Heart right ventricle (tissue), 16 donors: ENCODE measurements at regions not wholly inside any gene's neighbourhood (a gene's known extent, or its start where the extent isn't known, plus 50 kb on each side); places are given as distances from the start of the nearest gene placed in this dataset.

Source experiments
- ATAC-seq, 8 donors: fragments of 200-7000 bp; cut with Tn5 transposase; one replicate each; pipeline ENCODE4 v1.9.1; 2020; ENCODE audit warnings: mild to moderate bottlenecking in 8 of 8, moderate library complexity in 8 of 8, moderate number of reproducible peaks in 1 of 8
- DNase-seq, 2 donors: peaks; one replicate each; pipeline ENCODE4 v3.0.0-alpha.2; 2020
- H3K27ac ChIP-seq, 10 donors: fragments of 200-600 bp; sonication (generic) in 2 of 10; one replicate each; pipeline versions ENCODE4 v1.5.0 to v1.8.0; 2020 to 2022; ENCODE audit warnings: mild to moderate bottlenecking in 3 of 10
- H3K27me3 ChIP-seq, 7 donors: fragments of 200-600 bp; one replicate each; pipeline ENCODE4 v1.8.0; 2021 to 2022; ENCODE audit warnings: mild to moderate bottlenecking in 2 of 7
- H3K36me3 ChIP-seq, 9 donors: fragments of 200-600 bp; sonication (generic) in 1 of 9; one replicate each; pipeline versions ENCODE4 v1.5.0 to v1.8.0; 2020 to 2022; ENCODE audit warnings: mild to moderate bottlenecking in 2 of 9
- H3K4me1 ChIP-seq, 9 donors: fragments of 200-600 bp; sonication (generic) in 1 of 9; one replicate each; pipeline versions ENCODE4 v1.5.0 to v1.8.0; 2020 to 2022; ENCODE audit warnings: mild to moderate bottlenecking in 4 of 9
- H3K4me3 ChIP-seq, 10 donors: fragments of 200-600 bp; sonication (generic) in 2 of 10; one replicate each; pipeline versions ENCODE4 v1.5.0 to v1.8.0; 2020 to 2022; ENCODE audit warnings: mild to moderate bottlenecking in 7 of 10, moderate library complexity in 2 of 10
- H3K9me3 ChIP-seq, 11 donors: fragments of 200-600 bp in 10 of 11; sonication (generic) in 2 of 11; one replicate each; pipeline versions ENCODE4 v1.5.0 to v1.8.0; 2013 to 2022; ENCODE audit warnings: mild to moderate bottlenecking in 2 of 11, control low read depth in 1 of 11, moderate library complexity in 1 of 11
- WGBS, 2 donors: extraction: QIAGEN DNeasy Blood & Tissue Kit; methylation state at CpG; one replicate each; pipeline ENCODE4 v1.1.7; 2013; ENCODE audit warnings: inconsistent platforms in 1 of 2; 5-methylcytosine and 5-hydroxymethylcytosine counted together
- intact Hi-C, 10 donors: fragments of 100-400 bp; cut with DNase I; formaldehyde crosslinking; loops; one replicate each; pipeline versions ENCODE4 v1.11.1 to v1.14.2; 2022
- TF ChIP-seq, protein P1 (sequence below), 9 donors: fragments of 200-600 bp; sonication (generic) in 2 of 9; IDR thresholded peaks; one replicate each; pipeline versions ENCODE4 v1.5.0 to v1.8.0; 2021 to 2022; ENCODE audit warnings: antibody characterized with exemption in 9 of 9, mild to moderate bottlenecking in 5 of 9, moderate library complexity in 1 of 9
- donor health status: Arrhythmogenic right ventricular cardiomyopathy.
- donor health status: ischemic (EF 13 %, LVEDD 7.1; RV severe dilation, severe dysfunction).
- donor health status: healthy with polysubstance abuse.
- donor health status: DM: no; HTN: yes; CAD: no.
- donor health status: DM: no; HTN: no; CAD: no.
- donor health status: ischemic (EF 25% LVEDD 6.9; RV normal size, moderate dysfunction).
- donor health status: ischemic (EF 25% LVEDD 5.7; RV mildly dilated, moderate dysfunction).
- donor health status: healthy.
- donor health status: DM: yes; HTN: yes; CAD: no.
- donor health status: Ischemic cardiomyopathy.
- donor health status: ischemic (EF 35%, LVEDD 5.7; RV mildly dilated, moderate dysfunction).
- donor health status: nonischemic (EF 11% LVEDD 7.7; RV severe dilation, severe dysfunction).
- donor health status: DM: yes; HTN: yes; CAD: no.
- donor health status: PGD.
- donor health status: ischemic (EF 29% LVEDD 5.4; RV normal size, mild dysfunction).
- donor health status: nonischemic (EF 23%, LVEDD 6.1; RV moderate dilation, normal function).

DNA sequence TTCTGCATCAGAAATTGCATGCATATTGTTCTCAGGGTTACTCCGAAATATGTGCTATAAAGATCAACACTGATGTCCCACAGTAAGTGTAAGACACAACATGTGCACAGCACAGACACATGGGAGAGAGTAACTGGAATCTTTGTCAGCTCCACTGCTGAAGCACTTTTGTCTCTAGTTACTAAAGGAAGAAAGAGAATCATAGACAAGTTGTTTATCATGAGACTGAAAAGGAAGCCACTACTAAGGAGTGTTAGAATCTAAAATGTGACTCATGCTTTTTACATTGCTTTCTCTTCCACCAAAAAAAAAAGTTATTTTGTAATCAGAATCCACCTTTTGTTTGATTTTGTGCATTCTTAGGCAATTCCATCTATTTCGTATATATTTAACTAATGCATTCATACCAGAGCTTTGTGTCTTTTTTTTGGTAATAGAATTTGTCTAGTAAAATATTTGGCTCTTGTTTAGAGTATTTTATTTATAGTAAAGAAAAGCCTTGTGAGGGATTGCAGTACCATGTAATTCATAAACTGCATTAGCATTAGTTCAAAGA, 502.4 kb downstream of the FBXO15 start:
- no peaks in the 10 kb centered on the region for H3K27me3 ChIP-seq
- TF ChIP-seq, protein P1, sequence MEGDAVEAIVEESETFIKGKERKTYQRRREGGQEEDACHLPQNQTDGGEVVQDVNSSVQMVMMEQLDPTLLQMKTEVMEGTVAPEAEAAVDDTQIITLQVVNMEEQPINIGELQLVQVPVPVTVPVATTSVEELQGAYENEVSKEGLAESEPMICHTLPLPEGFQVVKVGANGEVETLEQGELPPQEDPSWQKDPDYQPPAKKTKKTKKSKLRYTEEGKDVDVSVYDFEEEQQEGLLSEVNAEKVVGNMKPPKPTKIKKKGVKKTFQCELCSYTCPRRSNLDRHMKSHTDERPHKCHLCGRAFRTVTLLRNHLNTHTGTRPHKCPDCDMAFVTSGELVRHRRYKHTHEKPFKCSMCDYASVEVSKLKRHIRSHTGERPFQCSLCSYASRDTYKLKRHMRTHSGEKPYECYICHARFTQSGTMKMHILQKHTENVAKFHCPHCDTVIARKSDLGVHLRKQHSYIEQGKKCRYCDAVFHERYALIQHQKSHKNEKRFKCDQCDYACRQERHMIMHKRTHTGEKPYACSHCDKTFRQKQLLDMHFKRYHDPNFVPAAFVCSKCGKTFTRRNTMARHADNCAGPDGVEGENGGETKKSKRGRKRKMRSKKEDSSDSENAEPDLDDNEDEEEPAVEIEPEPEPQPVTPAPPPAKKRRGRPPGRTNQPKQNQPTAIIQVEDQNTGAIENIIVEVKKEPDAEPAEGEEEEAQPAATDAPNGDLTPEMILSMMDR (IDR thresholded peaks at IDR 0.05), result no peak
- DNase-seq (no peak), ATAC-seq (no peak)
- intact Hi-C loops, result no loop called here
- H3K9me3 ChIP-seq, result no peaks in the 10 kb centered on the region
- no peaks in the 10 kb centered on the region for H3K4me1 ChIP-seq
- H3K27ac ChIP-seq, result no peak overlapping the region
- WGBS, 2 donors, result 78 to 92% methylated on average over 2 of the region's 2 CpGs
- no peaks in the 10 kb centered on the region for H3K36me3 ChIP-seq
- H3K4me3 ChIP-seq, result no peak overlapping the region

- Histone ChIP-seq H3K4me1 (no peaks in the 10 kb centered on the region), H3K4me3 (no peak overlapping the region), H3K27ac (no peak overlapping the region), H3K36me3 (no peaks in the 10 kb centered on the region), H3K27me3 (no peaks in the 10 kb centered on the region), H3K9me3 (no peaks in the 10 kb centered on the region)
- intact Hi-C loops, result no loop called here
- DNase-seq, result no peak
- WGBS, 2 donors, result 84 to 87% methylated on average over 6 of the region's 6 CpGs
- TF ChIP-seq, protein P1 (IDR thresholded peaks at IDR 0.05), result no peak
- ATAC-seq, result no peak
Measured at GRCh38 chr18:73639788-73640187, 507.8 kb downstream of the FBXO15 start.

GRCh38 chr18:73638709-73639108, 508.9 kb downstream of the FBXO15 start:
- no peak for ATAC-seq
- intact Hi-C loops, result no loop called here

GRCh38 chr18:73636355-73636754, 511.3 kb downstream of the FBXO15 start:
- TF ChIP-seq, protein P1 (IDR thresholded peaks at IDR 0.05), result no peak
- H3K27ac ChIP-seq, result no peak overlapping the region
- H3K9me3 ChIP-seq, result peaks cover 0 to 10% (median 0%) of the 10 kb centered on the region in 11 donors
- H3K36me3 ChIP-seq, result no peaks in the 10 kb centered on the region
- H3K4me3 ChIP-seq, result no peak overlapping the region
- DNase-seq (no peak), ATAC-seq (peak in 1 of 8 donors; percentile 11)
- 43 to 48% methylated on average over 2 of the region's 2 CpGs for WGBS, 2 donors
- no peaks in the 10 kb centered on the region for H3K27me3 ChIP-seq
- intact Hi-C loops, result no loop called here
- H3K4me1 ChIP-seq, result no peaks in the 10 kb centered on the region

More at GRCh38 chr18:73638709-73639108, 508.9 kb downstream of the FBXO15 start:
- H3K27ac ChIP-seq, result no peak overlapping the region
- TF ChIP-seq, protein P1 (IDR thresholded peaks at IDR 0.05), result no peak
- H3K27me3 ChIP-seq, result no peaks in the 10 kb centered on the region
- H3K4me1 ChIP-seq, result no peaks in the 10 kb centered on the region
- H3K9me3 ChIP-seq, result peaks cover 0 to 7% (median 0%) of the 10 kb centered on the region in 11 donors
- no peak overlapping the region for H3K4me3 ChIP-seq
- no peaks in the 10 kb centered on the region for H3K36me3 ChIP-seq
- DNase-seq, result no peak
